HCT116 (cell line): ENCODE measurements at regions not wholly inside any gene's neighbourhood (a gene's known extent, or its start where the extent isn't known, plus 50 kb on each side); places are given as distances from the start of the nearest gene placed in this dataset.

ENCODE experiments used
- ATAC-seq: fragments of 200-7000 bp; cut with Tn5 transposase; 2 replicates; pipeline ENCODE4 v1.9.1; 2020; ENCODE audit warnings: mild to moderate bottlenecking, moderate library complexity
- BruUV-seq: library from RNA; stranded (reverse); fragments of 400-500 nt; replicated peaks from 2 replicates; lab custom pipeline; 2021; lab: Mats Ljungman, UMichigan
- CTCF ChIA-PET: fragments of 300-600 bp; sonication (Branson Sonifier 250); formaldehyde crosslinking; loops from one replicate; lab custom pipeline; 2021; ENCODE audit warnings: antibody characterized with exemption; lab: Charles Lee
- POLR2A ChIA-PET: fragments of 300-600, 350-600 bp; sonication (Branson Sonifier 250); formaldehyde crosslinking; loops from one replicate; lab custom pipeline; 2021; ENCODE audit warnings: antibody characterized with exemption; lab: Charles Lee
- RAD21 ChIA-PET, 2 experiments: fragments of 300-600 bp; sonication (Branson Sonifier 250); formaldehyde crosslinking; loops; one replicate each; lab custom pipeline; 2023; ENCODE audit warnings: low total read pairs in 2 of 2; ENCODE audit not compliant: uncharacterized antibody in 2 of 2, unreplicated experiment in 2 of 2, low non-redundant PET in 1 of 2; lab: Charles Lee
- DNase-seq: peaks from one replicate; pipeline ENCODE4 v3.0.0-alpha.2; 2010; ENCODE audit warnings: low read depth, low spot score
- H2AFZ ChIP-seq: fragments of 200-600 bp; shearing (Covaris generic), sonication (generic); 2 replicates; pipeline ENCODE4 v1.6.1; 2017; ENCODE audit warnings: low read depth, mixed run types, mixed read lengths, antibody characterized with exemption, low read length; ENCODE audit not compliant: poor library complexity, severe bottlenecking
- H3K27ac ChIP-seq: 2 replicates; pipeline ENCODE4 v1.5.1; 2012; ENCODE audit warnings: low read depth, low read length
- H3K27me3 ChIP-seq: fragments of 200-600 bp; sonication (generic); 2 replicates; pipeline ENCODE4 v1.6.1; 2016; ENCODE audit warnings: mixed run types, low read length, mixed read lengths; ENCODE audit not compliant: insufficient read depth
- H3K36me3 ChIP-seq, 2 experiments: fragments of 200-500 bp in 1 of 2; fragments of 200-600 bp in 1 of 2; sonication (Bioruptor generic) in 1 of 2; sonication (generic) in 1 of 2; 2 replicates each; pipeline versions ENCODE4 v1.5.1 to v1.6.1; 2014 to 2016; ENCODE audit warnings: low read length in 2 of 2, inconsistent platforms in 1 of 2, mixed read lengths in 1 of 2, mixed run types in 1 of 2; ENCODE audit not compliant: insufficient read depth in 2 of 2, control insufficient read depth in 1 of 2
- H3K4me1 ChIP-seq, 2 experiments: fragments of 200-600 bp in 1 of 2; sonication (generic) in 1 of 2; 2 replicates each; pipeline versions ENCODE4 v1.5.1 to v1.6.1; 2012 to 2017; ENCODE audit warnings: low read length in 2 of 2, inconsistent platforms in 1 of 2, mild to moderate bottlenecking in 1 of 2, mixed read lengths in 1 of 2, mixed run types in 1 of 2, moderate library complexity in 1 of 2; ENCODE audit not compliant: insufficient read depth in 2 of 2, control insufficient read depth in 1 of 2
- H3K4me2 ChIP-seq: fragments of 200-600 bp; sonication (generic); 2 replicates; pipeline ENCODE4 v1.6.1; 2017; ENCODE audit warnings: mixed run types, low read length, mixed read lengths
- H3K4me3 ChIP-seq, 2 experiments: fragments of 200-600 bp in 1 of 2; sonication (generic) in 1 of 2; replicated peaks in 1 of 2; 2 replicates each; pipeline ENCODE4 v1.5.1; 2011 to 2016; ENCODE audit warnings: low read length in 2 of 2, control low read depth in 1 of 2, low read depth in 1 of 2, mild to moderate bottlenecking in 1 of 2, mixed read lengths in 1 of 2, mixed run types in 1 of 2
- H3K79me2 ChIP-seq: fragments of 200-600 bp; sonication (generic); 2 replicates; pipeline ENCODE4 v1.6.1; 2017; ENCODE audit warnings: mild to moderate bottlenecking, mixed run types, low read length, moderate library complexity, mixed read lengths; ENCODE audit not compliant: insufficient read depth
- H3K9ac ChIP-seq: fragments of 200-600 bp; sonication (generic); 2 replicates; pipeline ENCODE4 v1.6.1; 2016; ENCODE audit warnings: low read length, mixed read lengths
- H3K9me2 ChIP-seq: fragments of 200-600 bp; sonication (generic), shearing (Covaris generic); 2 replicates; pipeline ENCODE4 v1.6.1; 2017; ENCODE audit warnings: mixed run types, mild to moderate bottlenecking, moderate library complexity; ENCODE audit not compliant: insufficient read depth
- H3K9me3 ChIP-seq, 2 experiments: fragments of 200-500 bp in 1 of 2; fragments of 200-600 bp in 1 of 2; sonication (Bioruptor generic) in 1 of 2; sonication (generic) in 1 of 2; 2 replicates each; pipeline ENCODE4 v1.6.1; 2014 to 2017; ENCODE audit warnings: low read length in 2 of 2, mixed read lengths in 2 of 2, inconsistent platforms in 1 of 2, low read depth in 1 of 2, mild to moderate bottlenecking in 1 of 2, mixed run types in 1 of 2, moderate library complexity in 1 of 2; ENCODE audit not compliant: control insufficient read depth in 1 of 2, insufficient read depth in 1 of 2
- H4K20me1 ChIP-seq: fragments of 200-600 bp; sonication (generic), shearing (Covaris generic); 2 replicates; pipeline ENCODE4 v1.6.1; 2017; ENCODE audit warnings: mixed run types, mild to moderate bottlenecking, moderate library complexity; ENCODE audit not compliant: insufficient read depth
- CBX3 ChIP-seq: IDR thresholded peaks from 2 replicates; pipeline ENCODE4 v1.6.1; 2012; ENCODE audit warnings: low read depth
- CEBPB ChIP-seq: IDR thresholded peaks from 2 replicates; pipeline ENCODE4 v1.6.1; 2012; ENCODE audit warnings: low read depth
- CTCF ChIP-seq, 3 experiments: fragments of 200-600 bp in 1 of 3; sonication (generic) in 1 of 3; IDR thresholded peaks in 2 of 3; conservative IDR thresholded peaks in 1 of 3; 2 replicates each; pipeline ENCODE4 v1.5.1; 2012 to 2017; ENCODE audit warnings: low read depth in 2 of 3, low read length in 2 of 3, antibody characterized with exemption in 1 of 3, borderline replicate concordance in 1 of 3, control low read depth in 1 of 3, mild to moderate bottlenecking in 1 of 3, mixed read lengths in 1 of 3, mixed run types in 1 of 3, moderate library complexity in 1 of 3; ENCODE audit not compliant: insufficient read depth in 1 of 3
- ELF1 ChIP-seq: IDR thresholded peaks from 2 replicates; pipeline ENCODE4 v1.6.1; 2012; ENCODE audit warnings: low read depth, borderline replicate concordance
- EZH2 ChIP-seq: fragments of 200-600 bp; sonication (generic); IDR thresholded peaks from 2 replicates; pipeline ENCODE4 v1.6.1; 2017; ENCODE audit warnings: antibody characterized with exemption, mixed run types
- EZH2phosphoT487 ChIP-seq: fragments of 200-600 bp; IDR thresholded peaks from 2 replicates; pipeline ENCODE4 v1.6.1; 2018; ENCODE audit warnings: antibody characterized with exemption, borderline replicate concordance
- FOSL1 ChIP-seq: IDR thresholded peaks from 2 replicates; pipeline ENCODE4 v1.6.1; 2012; ENCODE audit warnings: low read depth
- JUND ChIP-seq: IDR thresholded peaks from 2 replicates; pipeline ENCODE4 v1.6.1; 2012
- MAX ChIP-seq: IDR thresholded peaks from 2 replicates; pipeline ENCODE4 v1.6.1; 2012
- POLR2A ChIP-seq: IDR thresholded peaks from 2 replicates; pipeline ENCODE4 v1.7.0; 2011; ENCODE audit warnings: borderline replicate concordance; ENCODE audit not compliant: insufficient read depth, insufficient read length; ENCODE audit errors: extremely low read depth
- RAD21 ChIP-seq: IDR thresholded peaks from 2 replicates; pipeline ENCODE4 v1.6.1; 2012; ENCODE audit warnings: low read depth, mild to moderate bottlenecking
- SIN3A ChIP-seq: IDR thresholded peaks from 2 replicates; pipeline ENCODE4 v1.6.1; 2012; ENCODE audit warnings: low read depth
- SP1 ChIP-seq: IDR thresholded peaks from 2 replicates; pipeline ENCODE4 v1.6.1; 2012; ENCODE audit warnings: low read depth
- SRF ChIP-seq: IDR thresholded peaks from 2 replicates; pipeline ENCODE4 v1.6.1; 2012; ENCODE audit warnings: low read depth
- TCF7L2 ChIP-seq: IDR thresholded peaks from 2 replicates; pipeline ENCODE4 v1.7.0; 2011; ENCODE audit warnings: borderline replicate concordance, inconsistent platforms; ENCODE audit not compliant: insufficient read depth, insufficient read length; ENCODE audit errors: extremely low read depth
- YY1 ChIP-seq: IDR thresholded peaks from 2 replicates; pipeline ENCODE4 v1.6.1; 2011; ENCODE audit warnings: low read length, low read depth, moderate library complexity, mild to moderate bottlenecking; ENCODE audit not compliant: insufficient replicate concordance; ENCODE audit errors: extremely low read depth
- ZBTB33 ChIP-seq: IDR thresholded peaks from 2 replicates; pipeline ENCODE4 v1.6.1; 2011; ENCODE audit warnings: mild to moderate bottlenecking, low read length, moderate library complexity; ENCODE audit not compliant: insufficient replicate concordance; ENCODE audit errors: extremely low read depth
- ZNF274 ChIP-seq: fragments of 200-500 bp; sonication (Bioruptor generic); IDR thresholded peaks from 2 replicates; pipeline ENCODE4 v1.6.1; 2014; ENCODE audit warnings: mild to moderate bottlenecking, low read depth, low read length, inconsistent platforms
- intact Hi-C: fragments of 100-400 bp; cut with micrococcal nuclease; formaldehyde crosslinking; loops from 2 replicates; pipeline ENCODE4 v1.10.0; 2022

- Histone ChIP-seq H4K20me1 (no peaks in the 10 kb centered on the region), H3K79me2 (no peaks in the 10 kb centered on the region), H3K4me3 (no peak overlapping the region), H3K36me3 (no peaks in the 10 kb centered on the region; a peak in 1 of 4 replicates), H3K4me1 (no peaks in the 10 kb centered on the region), H3K27me3 (no peaks in the 10 kb centered on the region), H3K27ac (no peak overlapping the region), H3K4me2 (no peak overlapping the region), H3K9ac (no peak overlapping the region), H2AFZ (no peak overlapping the region), H3K9me3 (peaks cover 0 to 19% of the 10 kb centered on the region in 2 experiments; a peak in 2 of 4 replicates), H3K9me2 (no peaks in the 10 kb centered on the region)
- ChIA-PET POLR2A (no interaction called here), CTCF (no interaction called here), RAD21 (no interaction called here)
- no TSS peak for BruUV-seq
- intact Hi-C loops: no loop called here
- TF ChIP-seq RAD21: no peak
- TF ChIP-seq FOSL1: no peak
- TF ChIP-seq CEBPB: no peak
- no peak for TF ChIP-seq EZH2
- TF ChIP-seq ZNF274: no peak
- no peak for TF ChIP-seq TCF7L2
- no peak for TF ChIP-seq ELF1
- TF ChIP-seq SP1: no peak
- no peak for TF ChIP-seq POLR2A
- no peak for TF ChIP-seq MAX
- TF ChIP-seq EZH2phosphoT487: no peak
- ATAC-seq: no peak
- DNase-seq: no peak
These were observed 529.1 kb upstream of the POM121L12 start for GRCh38 chr7:52506325-52506724.

- no TSS peak for BruUV-seq
- ChIA-PET POLR2A (no interaction called here), CTCF (no interaction called here), RAD21 (no interaction called here)
- DNase-seq: no peak
- Histone ChIP-seq H3K36me3 (no peaks in the 10 kb centered on the region), H3K4me3 (no peak overlapping the region), H3K27ac (no peak overlapping the region), H3K27me3 (no peaks in the 10 kb centered on the region), H3K9me3 (peaks cover 4 to 29% of the 10 kb centered on the region in 2 experiments; a peak in 3 of 4 replicates), H4K20me1 (no peaks in the 10 kb centered on the region), H3K79me2 (no peaks in the 10 kb centered on the region), H2AFZ (no peak overlapping the region), H3K9me2 (no peaks in the 10 kb centered on the region), H3K4me2 (no peak overlapping the region), H3K4me1 (no peaks in the 10 kb centered on the region), H3K9ac (no peak overlapping the region)
- no peak for ATAC-seq
- intact Hi-C loops: no loop called here
- TF ChIP-seq CEBPB: no peak
- TF ChIP-seq TCF7L2: no peak
- TF ChIP-seq YY1: no peak
- TF ChIP-seq SIN3A: no peak
- no peak for TF ChIP-seq CTCF (IDR thresholded peaks at IDR 0.05 in 2 of 3, conservative IDR thresholded peaks at IDR 0.05 in 1 of 3; ENCODE audit: borderline replicate concordance in 1 of 3, insufficient read depth in 1 of 3, low read depth in 2 of 3, low read length in 2 of 3)
- TF ChIP-seq ZBTB33: no peak
- TF ChIP-seq JUND: no peak
- TF ChIP-seq ZNF274: no peak
- no peak for TF ChIP-seq CBX3
- no peak for TF ChIP-seq SRF
These were observed 530.9 kb upstream of the POM121L12 start for GRCh38 chr7:52504561-52504960.
